ENCODE measurements at regions not wholly inside any gene's neighbourhood (a gene's known extent, or its start where the extent isn't known, plus 50 kb on each side); places are given as distances from the start of the nearest gene placed in this dataset.

GRCh38 chr2:128791985-128792320, 473.3 kb upstream of the HS6ST1 start:
- H3K27me3 Mint-ChIP-seq (ENCODE audit: low read depth), result no peaks in the 10 kb centered on the region
- no peak for DNase-seq
- no peaks in the 10 kb centered on the region for H3K4me1 Mint-ChIP-seq (ENCODE audit: low read depth)
- peaks cover 7 to 8% of the 10 kb centered on the region in 2 donors for H3K9me3 Mint-ChIP-seq
- no peak for ATAC-seq (replicated peaks in 1 of 2)
- no peaks in the 10 kb centered on the region for H3K36me3 Mint-ChIP-seq (ENCODE audit: insufficient read depth in 2 of 2)
- H3K4me3 Mint-ChIP-seq, result no peak overlapping the region
- no peak overlapping the region for H3K27ac Mint-ChIP-seq

GRCh38 chr2:128792476-128793054, 473.9 kb upstream of the HS6ST1 start:
- ATAC-seq (replicated peaks in 1 of 2) (no peak), DNase-seq (no peak)
- Mint-ChIP-seq H3K36me3 (ENCODE audit: insufficient read depth in 2 of 2) (no peaks in the 10 kb centered on the region), H3K27me3 (ENCODE audit: low read depth) (no peaks in the 10 kb centered on the region), H3K4me1 (ENCODE audit: low read depth) (no peaks in the 10 kb centered on the region), H3K9me3 (peaks cover 7 to 8% of the 10 kb centered on the region in 2 donors), H3K27ac (no peak overlapping the region), H3K4me3 (no peak overlapping the region)

- Mint-ChIP-seq H3K27me3 (ENCODE audit: low read depth) (no peaks in the 10 kb centered on the region), H3K27ac (no peak overlapping the region), H3K4me1 (ENCODE audit: low read depth) (no peaks in the 10 kb centered on the region), H3K4me3 (no peak overlapping the region), H3K9me3 (peaks cover 4 to 6% of the 10 kb centered on the region in 2 donors), H3K36me3 (ENCODE audit: insufficient read depth in 2 of 2) (no peaks in the 10 kb centered on the region)
- no peak for DNase-seq
- ATAC-seq (replicated peaks in 1 of 2), result no peak
Measured at GRCh38 chr2:128793404-128793803, 474.7 kb upstream of the HS6ST1 start.

DNA sequence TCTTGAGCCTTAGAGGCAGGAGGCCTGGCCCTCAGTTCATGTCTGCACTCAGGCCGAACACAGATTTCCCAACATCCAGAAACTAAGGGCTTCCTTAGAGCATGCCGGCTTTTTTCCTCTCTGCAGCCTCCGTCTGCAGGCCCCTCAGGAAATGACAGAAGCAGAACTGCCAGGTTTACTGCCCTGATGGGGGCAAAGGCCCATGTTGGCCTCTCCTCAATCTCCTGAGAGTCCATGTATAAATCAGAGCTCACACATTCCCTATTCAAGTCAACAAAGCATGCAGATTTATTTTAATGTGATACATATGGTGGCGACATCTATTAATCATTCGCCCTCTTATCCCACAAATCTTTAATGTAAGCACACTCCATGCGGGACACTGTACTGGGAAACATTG, 475.6 kb upstream of the HS6ST1 start:
- no peaks in the 10 kb centered on the region for H3K27me3 Mint-ChIP-seq (ENCODE audit: low read depth)
- no peaks in the 10 kb centered on the region for H3K36me3 Mint-ChIP-seq (ENCODE audit: insufficient read depth in 2 of 2)
- H3K27ac Mint-ChIP-seq, result no peak overlapping the region
- DNase-seq, result no peak
- no peaks in the 10 kb centered on the region for H3K4me1 Mint-ChIP-seq (ENCODE audit: low read depth)
- no peak for ATAC-seq (replicated peaks in 1 of 2)
- H3K9me3 Mint-ChIP-seq, result no peaks in the 10 kb centered on the region
- H3K4me3 Mint-ChIP-seq, result no peak overlapping the region

GRCh38 chr2:128796321-128796720, 477.7 kb upstream of the HS6ST1 start:
- DNase-seq (no peak), ATAC-seq (replicated peaks in 1 of 2) (no peak)
- Mint-ChIP-seq H3K9me3 (no peaks in the 10 kb centered on the region), H3K4me3 (no peak overlapping the region), H3K27ac (no peak overlapping the region), H3K27me3 (ENCODE audit: low read depth) (no peaks in the 10 kb centered on the region), H3K36me3 (ENCODE audit: insufficient read depth in 2 of 2) (peaks cover 0 to 2% of the 10 kb centered on the region in 2 donors), H3K4me1 (ENCODE audit: low read depth) (no peaks in the 10 kb centered on the region)

- DNase-seq (no peak), ATAC-seq (replicated peaks in 1 of 2) (no peak)
- Mint-ChIP-seq H3K27ac (no peak overlapping the region), H3K4me1 (ENCODE audit: low read depth) (no peaks in the 10 kb centered on the region), H3K4me3 (no peak overlapping the region), H3K27me3 (ENCODE audit: low read depth) (no peaks in the 10 kb centered on the region), H3K9me3 (no peaks in the 10 kb centered on the region), H3K36me3 (ENCODE audit: insufficient read depth in 2 of 2) (peaks cover 0 to 2% of the 10 kb centered on the region in 2 donors)
Measured at GRCh38 chr2:128797092-128797491, 478.4 kb upstream of the HS6ST1 start.

GRCh38 chr2:128797533-128797932, 478.9 kb upstream of the HS6ST1 start:
- Mint-ChIP-seq H3K9me3 (no peaks in the 10 kb centered on the region), H3K4me3 (no peak overlapping the region), H3K27me3 (ENCODE audit: low read depth) (no peaks in the 10 kb centered on the region), H3K27ac (no peak overlapping the region), H3K36me3 (ENCODE audit: insufficient read depth in 2 of 2) (peaks cover 0 to 2% of the 10 kb centered on the region in 2 donors), H3K4me1 (ENCODE audit: low read depth) (no peaks in the 10 kb centered on the region)
- no peak for DNase-seq
- ATAC-seq (replicated peaks in 1 of 2), result no peak

- no peak for ATAC-seq (replicated peaks in 1 of 2)
- Mint-ChIP-seq H3K4me1 (ENCODE audit: low read depth) (no peaks in the 10 kb centered on the region), H3K36me3 (ENCODE audit: insufficient read depth in 2 of 2) (peaks cover 0 to 2% of the 10 kb centered on the region in 2 donors), H3K27ac (no peak overlapping the region), H3K9me3 (no peaks in the 10 kb centered on the region), H3K4me3 (no peak overlapping the region), H3K27me3 (ENCODE audit: low read depth) (no peaks in the 10 kb centered on the region)
- DNase-seq, result no peak
Measured at GRCh38 chr2:128797937-128798336, 479.3 kb upstream of the HS6ST1 start.

GRCh38 chr2:128798502-128799283, 480.0 kb upstream of the HS6ST1 start:
- ATAC-seq (replicated peaks in 1 of 2) (no peak), DNase-seq (no peak)
- Mint-ChIP-seq H3K4me3 (no peak overlapping the region), H3K27ac (no peak overlapping the region), H3K4me1 (ENCODE audit: low read depth) (no peaks in the 10 kb centered on the region), H3K27me3 (ENCODE audit: low read depth) (no peaks in the 10 kb centered on the region), H3K9me3 (no peaks in the 10 kb centered on the region), H3K36me3 (ENCODE audit: insufficient read depth in 2 of 2) (peaks cover 0 to 2% of the 10 kb centered on the region in 2 donors)

- no peak for ATAC-seq (replicated peaks in 1 of 2)
- no peaks in the 10 kb centered on the region for H3K9me3 Mint-ChIP-seq
- H3K4me1 Mint-ChIP-seq (ENCODE audit: low read depth), result no peaks in the 10 kb centered on the region
- H3K27me3 Mint-ChIP-seq (ENCODE audit: low read depth), result no peaks in the 10 kb centered on the region
- H3K4me3 Mint-ChIP-seq, result no peak overlapping the region
- H3K36me3 Mint-ChIP-seq (ENCODE audit: insufficient read depth in 2 of 2), result peaks cover 0 to 2% of the 10 kb centered on the region in 2 donors
- no peak overlapping the region for H3K27ac Mint-ChIP-seq
- DNase-seq, result no peak
Measured at GRCh38 chr2:128799284-128799552, 480.6 kb upstream of the HS6ST1 start.

GRCh38 chr2:128799730-128800129, 481.1 kb upstream of the HS6ST1 start:
- Mint-ChIP-seq H3K36me3 (ENCODE audit: insufficient read depth in 2 of 2) (peaks cover 0 to 2% of the 10 kb centered on the region in 2 donors), H3K27me3 (ENCODE audit: low read depth) (no peaks in the 10 kb centered on the region), H3K9me3 (no peaks in the 10 kb centered on the region), H3K4me1 (ENCODE audit: low read depth) (no peaks in the 10 kb centered on the region), H3K4me3 (no peak overlapping the region), H3K27ac (no peak overlapping the region)
- ATAC-seq (replicated peaks in 1 of 2), result no peak
- no peak for DNase-seq

DNA sequence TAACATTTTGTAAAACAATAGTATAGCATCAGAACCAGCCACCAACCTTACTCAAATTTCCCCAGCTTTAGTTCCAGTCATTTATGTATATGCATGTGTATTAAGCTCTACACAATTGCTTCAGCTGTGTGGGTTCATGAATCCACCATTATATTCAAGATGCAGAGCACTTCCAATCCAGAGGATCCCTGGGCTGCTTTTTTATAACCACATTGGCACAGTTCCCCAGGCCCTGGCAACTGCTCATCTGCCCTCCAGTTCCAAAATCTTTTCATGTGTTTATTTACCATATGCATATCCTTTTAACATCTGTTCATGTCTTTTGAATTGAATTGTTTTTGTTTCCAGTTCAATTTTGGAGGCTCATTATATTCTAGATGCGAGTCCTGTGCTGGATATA, 482.9 kb upstream of the HS6ST1 start:
- DNase-seq, result no peak
- ATAC-seq (replicated peaks in 1 of 2), result no peak
- Mint-ChIP-seq H3K4me1 (ENCODE audit: low read depth) (no peaks in the 10 kb centered on the region), H3K9me3 (no peaks in the 10 kb centered on the region), H3K27me3 (ENCODE audit: low read depth) (no peaks in the 10 kb centered on the region), H3K4me3 (no peak overlapping the region), H3K27ac (no peak overlapping the region), H3K36me3 (ENCODE audit: insufficient read depth in 2 of 2) (peaks cover 0 to 2% of the 10 kb centered on the region in 2 donors)

DNA sequence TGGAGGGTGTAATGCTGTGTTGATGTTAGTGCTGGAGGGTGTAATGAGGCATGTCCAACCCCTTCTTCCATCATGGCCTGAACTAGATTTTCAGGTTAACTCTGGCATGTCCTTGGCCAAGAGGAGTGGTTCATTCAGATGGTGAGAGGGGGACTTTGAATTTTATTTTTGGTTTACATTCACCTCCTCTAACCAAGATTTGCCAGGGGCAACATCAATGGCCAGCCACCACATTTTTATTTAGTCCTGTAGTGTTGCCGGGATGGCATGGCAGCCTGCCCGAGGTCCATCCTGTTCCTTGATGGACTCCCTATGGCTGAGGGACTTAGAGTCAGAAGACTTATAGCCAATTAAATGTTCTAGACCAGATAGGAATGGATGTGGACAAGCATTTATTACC, 484.6 kb upstream of the HS6ST1 start:
- no peak for DNase-seq
- no peak overlapping the region for H3K4me3 Mint-ChIP-seq
- H3K27me3 Mint-ChIP-seq (ENCODE audit: low read depth), result no peaks in the 10 kb centered on the region
- H3K4me1 Mint-ChIP-seq (ENCODE audit: low read depth), result no peaks in the 10 kb centered on the region
- H3K27ac Mint-ChIP-seq, result no peak overlapping the region
- H3K36me3 Mint-ChIP-seq (ENCODE audit: insufficient read depth in 2 of 2), result peaks cover 0 to 2% of the 10 kb centered on the region in 2 donors
- ATAC-seq (replicated peaks in 1 of 2), result no peak
- H3K9me3 Mint-ChIP-seq, result peaks cover 2 to 4% of the 10 kb centered on the region in 2 donors

- H3K4me1 Mint-ChIP-seq (ENCODE audit: low read depth), result no peaks in the 10 kb centered on the region
- H3K27ac Mint-ChIP-seq, result no peak overlapping the region
- H3K4me3 Mint-ChIP-seq, result no peak overlapping the region
- DNase-seq (no peak), ATAC-seq (replicated peaks in 1 of 2) (no peak)
- peaks cover 2 to 4% of the 10 kb centered on the region in 2 donors for H3K9me3 Mint-ChIP-seq
- no peaks in the 10 kb centered on the region for H3K36me3 Mint-ChIP-seq (ENCODE audit: insufficient read depth in 2 of 2)
- H3K27me3 Mint-ChIP-seq (ENCODE audit: low read depth), result no peaks in the 10 kb centered on the region
Measured at GRCh38 chr2:128805237-128805636, 486.6 kb upstream of the HS6ST1 start.
